ELR (cell line): ENCODE measurements at regions not wholly inside any gene's neighbourhood (a gene's known extent, or its start where the extent isn't known, plus 50 kb on each side); places are given as distances from the start of the nearest gene placed in this dataset.

Source experiments
- DNase-seq: peaks from one replicate; pipeline ENCODE4 v3.0.0-alpha.2; 2015; ENCODE audit warnings: low read depth

GRCh38 chr5:147037515-147038205, 159.1 kb upstream of the PPP2R2B start:
- DNase-seq, result peak; percentile 62

DNA sequence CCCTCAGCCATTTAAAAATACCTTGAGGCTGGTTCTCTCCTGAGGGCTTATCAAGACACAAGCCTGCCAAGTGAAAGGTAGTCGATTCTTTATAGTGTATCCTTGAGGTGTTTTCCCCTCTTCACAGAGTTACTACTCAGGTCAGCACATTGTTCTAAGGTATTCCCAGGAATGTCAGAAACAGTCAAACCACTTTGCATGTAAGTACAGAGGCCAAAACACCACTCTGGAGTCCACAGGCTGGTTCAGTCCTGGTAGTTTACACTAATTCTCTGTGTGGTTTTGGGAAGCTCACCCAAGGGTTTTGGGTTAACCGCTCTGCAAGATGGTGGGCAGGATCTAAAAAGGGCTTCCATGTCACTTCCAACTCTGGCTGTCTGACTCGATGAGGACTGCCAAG, 162.3 kb upstream of the PPP2R2B start:
- DNase-seq, result no peak

GRCh38 chr5:147044572-147045273, 166.2 kb upstream of the PPP2R2B start:
- DNase-seq, result no peak

DNA sequence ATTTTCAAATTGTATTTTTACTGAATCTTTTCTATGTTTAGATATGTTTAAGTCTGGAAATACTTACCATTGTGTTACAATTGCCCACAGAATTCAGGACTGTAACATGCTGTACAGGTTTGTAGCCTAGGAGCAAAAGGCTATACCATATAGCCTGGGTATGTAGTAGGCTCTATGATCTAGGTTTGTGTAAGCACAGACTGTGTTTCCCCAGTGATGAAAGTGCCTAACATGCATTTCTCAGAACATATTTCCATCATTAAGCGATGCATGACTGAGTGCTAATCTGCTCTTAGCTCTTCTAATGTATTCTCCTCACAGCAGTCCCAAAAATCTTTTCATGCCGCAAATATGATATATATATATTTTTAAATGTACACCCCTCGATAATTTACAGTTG, 166.7 kb upstream of the PPP2R2B start:
- DNase-seq, result no peak

DNA sequence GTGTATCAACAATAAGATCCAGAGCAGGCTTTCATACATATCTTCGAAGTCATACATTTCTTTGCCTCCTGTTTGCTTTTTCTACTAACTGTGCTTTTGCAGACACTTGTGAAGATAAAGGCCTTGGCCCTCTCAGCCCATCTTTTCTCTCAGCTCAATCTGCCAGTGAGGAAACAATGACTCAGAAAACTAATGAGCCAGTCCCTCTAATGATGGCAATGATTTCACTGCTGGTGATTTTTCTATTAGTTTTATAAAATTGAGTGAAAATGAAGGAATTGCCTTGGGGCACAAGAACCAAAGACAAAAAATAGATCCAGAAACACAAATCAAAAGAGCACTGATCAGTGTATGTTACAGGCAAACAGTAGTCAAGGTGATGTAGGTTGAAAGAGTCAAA, 167.7 kb upstream of the PPP2R2B start:
- DNase-seq, result no peak

DNA sequence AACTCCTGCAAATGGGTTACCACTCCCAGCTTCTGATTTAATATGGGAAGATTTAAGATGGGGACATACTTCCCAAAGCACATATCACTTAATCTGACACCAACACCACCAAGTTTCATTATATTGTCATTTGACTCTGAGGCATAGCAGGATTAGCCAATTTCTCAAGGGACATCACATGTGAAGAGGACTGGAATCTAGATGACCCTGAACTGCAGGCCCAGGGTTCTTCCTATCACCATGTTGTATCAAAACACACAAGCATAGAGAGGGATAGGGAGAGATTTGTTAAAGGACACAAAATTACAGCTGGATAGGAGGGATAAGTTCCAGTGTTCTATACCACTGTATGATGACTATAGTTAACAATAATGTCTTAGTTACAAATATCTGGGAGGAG, 168.3 kb upstream of the PPP2R2B start:
- DNase-seq, result no peak

GRCh38 chr5:147049764-147050163, 171.2 kb upstream of the PPP2R2B start:
- no peak for DNase-seq

DNA sequence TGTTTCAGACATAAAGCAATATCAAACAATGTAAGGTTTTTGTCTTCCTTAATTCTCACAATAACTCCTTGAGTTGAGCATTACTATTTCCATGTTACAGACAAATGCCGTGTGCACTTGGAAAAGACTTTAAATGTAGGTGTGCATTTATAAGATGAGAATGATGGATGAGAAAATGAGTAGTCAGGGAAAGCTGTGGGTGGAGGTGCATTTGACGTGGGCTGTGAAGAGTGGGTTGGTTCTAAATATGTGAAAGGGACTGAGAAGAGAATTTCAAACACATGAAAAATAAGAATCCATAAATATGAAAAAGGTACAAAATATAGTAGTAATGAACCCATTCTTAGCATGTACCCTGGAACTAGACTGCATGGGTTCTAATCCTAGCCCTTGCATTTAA, 171.6 kb upstream of the PPP2R2B start:
- no peak for DNase-seq

GRCh38 chr5:147051193-147051592, 172.6 kb upstream of the PPP2R2B start:
- peak; percentile 26 for DNase-seq

- no peak for DNase-seq
Observed at GRCh38 chr5:147052519-147052918, 174.0 kb upstream of the PPP2R2B start.

GRCh38 chr5:147055089-147055826, 176.7 kb upstream of the PPP2R2B start:
- no peak for DNase-seq

GRCh38 chr5:147055850-147056566, 177.5 kb upstream of the PPP2R2B start:
- DNase-seq, result no peak

DNA sequence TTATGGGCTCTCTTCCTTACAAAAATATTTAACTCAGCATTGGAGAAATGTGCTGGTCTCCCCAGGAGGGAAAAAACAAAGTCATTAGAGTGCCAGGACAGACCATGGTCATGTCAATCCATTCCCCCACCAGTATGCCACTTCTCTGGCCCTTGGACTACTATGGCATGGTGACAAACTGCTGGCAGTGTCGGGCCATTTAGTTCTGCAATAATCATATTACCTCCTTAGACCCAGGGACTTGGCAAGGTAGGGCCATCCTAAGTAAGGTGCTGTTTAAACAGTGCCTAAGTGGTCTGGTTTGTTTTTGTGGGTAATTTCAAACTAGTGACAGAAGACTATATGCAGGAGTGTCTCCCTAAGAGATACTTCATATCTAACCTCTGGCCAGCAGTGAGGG, 177.8 kb upstream of the STK32A start:
- DNase-seq, result no peak

GRCh38 chr5:147061431-147061830, 173.4 kb upstream of the STK32A start:
- DNase-seq, result no peak

GRCh38 chr5:147062427-147062826, 172.4 kb upstream of the STK32A start:
- no peak for DNase-seq

GRCh38 chr5:147063943-147064342, 170.9 kb upstream of the STK32A start:
- no peak for DNase-seq

- DNase-seq, result no peak
Observed at GRCh38 chr5:147065071-147065470, 169.8 kb upstream of the STK32A start.

- no peak for DNase-seq
Observed at GRCh38 chr5:147068998-147069397, 165.8 kb upstream of the STK32A start.

- no peak for DNase-seq
Observed at GRCh38 chr5:147072622-147073021, 162.2 kb upstream of the STK32A start.

- no peak for DNase-seq
Observed at GRCh38 chr5:147073098-147073497, 161.7 kb upstream of the STK32A start.

- no peak for DNase-seq
Observed at GRCh38 chr5:147075187-147075586, 159.6 kb upstream of the STK32A start.

DNA sequence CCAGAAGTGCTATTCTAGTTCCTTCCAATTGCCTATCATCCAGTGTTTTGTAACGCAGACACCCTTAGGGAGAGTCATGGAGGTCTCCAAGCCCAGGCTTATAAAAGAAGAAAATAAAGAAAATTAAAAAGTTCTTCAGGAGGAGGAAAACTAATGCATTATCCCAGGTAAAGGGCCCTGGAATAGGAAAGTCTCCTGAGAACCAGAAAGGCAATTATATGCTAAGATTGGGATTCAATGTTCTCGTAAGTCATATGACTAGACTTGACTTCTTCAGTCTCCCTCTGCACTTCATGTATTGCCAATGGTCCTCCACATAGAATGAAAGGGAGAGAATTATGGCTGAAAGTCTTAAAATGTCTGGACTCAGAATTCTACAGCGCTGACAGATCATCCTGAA, 154.4 kb upstream of the STK32A start:
- no peak for DNase-seq
